Posterior vena cava (tissue), 2 donors: ENCODE measurements at regions not wholly inside any gene's neighbourhood (a gene's known extent, or its start where the extent isn't known, plus 50 kb on each side); places are given as distances from the start of the nearest gene placed in this dataset.

Source experiments
- DNase-seq: peaks from one replicate; pipeline ENCODE4 v3.0.0-alpha.2; 2020; ENCODE audit warnings: low spot score
- intact Hi-C, 2 donors: fragments of 100-400 bp; cut with DNase I; formaldehyde crosslinking; loops; one replicate each; pipeline versions ENCODE4 v1.14.1 to v1.14.2; 2022 to 2023
- donor health status: DM: yes; HTN: yes; CAD: no.
- donor health status: DM: yes; HTN: yes; CAD: no.

DNA sequence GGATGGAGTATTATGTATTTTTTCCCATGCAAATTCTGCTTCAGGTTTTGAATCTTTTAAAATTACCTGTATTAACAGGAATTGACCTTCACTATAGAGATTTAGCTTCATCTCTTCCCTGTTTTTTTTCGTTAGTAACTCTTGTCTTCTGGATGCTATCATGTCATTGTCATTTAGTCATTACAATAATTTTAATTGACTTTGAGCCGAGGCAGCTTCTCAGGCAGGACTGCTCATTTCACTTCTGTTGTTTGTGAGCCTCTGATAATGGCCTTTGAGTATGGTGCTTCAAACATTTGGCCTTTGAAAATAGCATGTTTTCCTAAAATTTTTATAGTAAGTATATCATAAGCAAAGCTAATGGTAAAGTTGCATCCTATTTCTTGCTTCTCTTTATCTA, 375.1 kb upstream of the MMS22L start:
- DNase-seq = no peak
- intact Hi-C loops = no loop called here

GRCh38 chr6:97663252-97663651, 380.2 kb upstream of the MMS22L start:
- intact Hi-C loops = no loop called here
- DNase-seq = no peak

- no peak for DNase-seq
- intact Hi-C loops = no loop called here
Observed at GRCh38 chr6:97665446-97665845, 382.4 kb upstream of the MMS22L start.

- no peak for DNase-seq
- intact Hi-C loops = no loop called here
Observed at GRCh38 chr6:97666889-97667288, 383.9 kb upstream of the MMS22L start.

- DNase-seq = no peak
- intact Hi-C loops = no loop called here
Observed at GRCh38 chr6:97668716-97669115, 385.7 kb upstream of the MMS22L start.

DNA sequence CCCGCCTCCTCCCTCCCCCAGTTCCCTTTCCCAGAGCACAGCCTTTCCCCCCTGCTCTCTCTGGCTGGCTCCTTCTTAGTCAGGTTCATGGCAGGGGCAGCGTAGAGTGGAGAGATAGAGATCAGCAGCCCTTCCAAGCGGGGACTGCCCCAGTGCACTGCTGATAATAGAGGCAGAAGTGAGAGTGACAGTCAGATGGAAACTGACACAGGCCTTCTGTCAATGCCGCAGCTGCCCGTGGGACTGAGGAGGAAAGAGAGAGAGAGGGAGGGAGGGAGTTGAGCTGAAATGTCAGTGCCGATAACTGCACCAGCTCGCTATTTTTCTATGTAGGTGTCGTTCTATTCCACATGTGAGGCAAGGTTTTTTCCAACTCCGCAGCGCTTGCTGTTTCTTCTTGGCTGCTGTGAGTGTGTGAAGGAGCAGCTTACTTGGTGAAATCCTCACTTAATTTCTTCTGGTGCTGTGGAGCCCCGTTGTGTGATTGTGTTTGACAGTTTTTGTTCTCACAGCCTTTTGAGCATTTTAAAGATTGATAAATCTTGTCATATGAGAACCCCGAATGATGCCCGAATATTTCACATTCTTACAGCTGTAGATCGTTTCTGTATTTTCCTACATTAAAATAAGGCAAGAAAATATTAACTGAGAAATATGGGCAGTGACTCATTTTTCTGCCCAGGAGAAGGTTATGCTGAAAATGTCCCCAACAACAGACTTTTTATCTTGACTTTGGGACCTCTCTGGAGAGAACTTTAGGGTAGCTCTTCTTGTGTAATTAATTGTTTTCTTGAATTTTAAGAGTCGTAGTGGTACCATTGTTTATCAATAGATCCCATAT, 386.4 kb upstream of the MMS22L start:
- intact Hi-C loops = no loop called here
- DNase-seq = no peak

GRCh38 chr6:97674802-97675201, 391.8 kb upstream of the MMS22L start:
- intact Hi-C loops = no loop called here
- DNase-seq = no peak

- DNase-seq = no peak
Observed at GRCh38 chr6:97677626-97678025, 394.6 kb upstream of the MMS22L start.

DNA sequence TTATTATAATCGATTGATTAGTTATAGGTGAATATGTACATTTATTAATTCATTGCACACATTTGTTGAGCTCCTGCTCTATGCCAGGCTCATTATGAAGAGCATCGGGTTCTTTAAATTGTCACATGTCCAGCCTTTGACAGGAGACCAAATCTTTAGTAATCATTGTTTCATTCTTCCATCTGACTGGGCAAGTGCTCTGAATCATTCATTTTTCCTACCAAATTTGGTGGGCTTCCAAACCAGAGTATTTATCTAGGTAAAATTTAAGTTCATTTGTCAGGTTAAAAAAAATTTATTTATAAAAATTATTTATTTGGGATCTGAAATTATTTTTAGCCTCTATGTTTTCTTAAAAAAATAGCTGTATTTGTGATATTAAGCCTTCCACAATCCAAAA, 404.9 kb upstream of the MMS22L start:
- intact Hi-C loops = no loop called here
- no peak for DNase-seq

More at GRCh38 chr6:97677626-97678025, 394.6 kb upstream of the MMS22L start:
- intact Hi-C loops = no loop called here

DNA sequence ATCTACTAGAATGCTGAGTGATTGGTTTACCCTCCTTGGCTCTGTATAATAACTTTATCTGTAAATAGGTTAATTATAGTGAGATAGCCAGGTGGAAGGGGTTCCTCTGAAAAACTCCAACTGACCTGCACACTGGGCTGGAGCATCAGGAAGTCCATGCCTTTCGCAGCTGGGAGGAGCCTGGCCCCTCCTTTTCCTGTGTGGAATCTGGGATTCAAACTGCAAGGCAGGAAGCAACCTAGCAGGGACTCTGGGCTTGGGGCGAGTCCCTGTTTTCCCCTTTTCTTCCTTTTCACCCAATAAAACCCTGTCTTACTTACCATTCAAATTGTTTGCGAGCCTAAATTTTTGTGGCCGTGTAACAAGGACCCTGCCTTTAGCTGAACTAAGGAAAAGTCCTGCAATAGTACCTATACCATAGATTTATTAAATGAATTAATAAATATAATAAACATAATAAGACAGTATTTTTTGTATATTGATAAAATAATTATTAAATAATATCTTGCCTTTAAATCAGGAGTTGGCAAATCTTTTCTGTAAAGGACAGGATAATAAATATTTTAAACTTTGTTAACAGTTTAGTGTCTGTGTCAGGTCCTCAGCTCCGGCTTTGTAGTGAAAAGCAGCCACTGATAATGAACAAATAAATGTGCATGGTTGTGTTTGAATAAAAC, 406.2 kb upstream of the MMS22L start:
- no peak for DNase-seq
- intact Hi-C loops = no loop called here

- intact Hi-C loops = no loop called here
Observed at GRCh38 chr6:97697456-97697855, 414.4 kb upstream of the MMS22L start.

GRCh38 chr6:97701801-97702200, 418.8 kb upstream of the MMS22L start:
- intact Hi-C loops = no loop called here
- no peak for DNase-seq

More at GRCh38 chr6:97697456-97697855, 414.4 kb upstream of the MMS22L start:
- no peak for DNase-seq

DNA sequence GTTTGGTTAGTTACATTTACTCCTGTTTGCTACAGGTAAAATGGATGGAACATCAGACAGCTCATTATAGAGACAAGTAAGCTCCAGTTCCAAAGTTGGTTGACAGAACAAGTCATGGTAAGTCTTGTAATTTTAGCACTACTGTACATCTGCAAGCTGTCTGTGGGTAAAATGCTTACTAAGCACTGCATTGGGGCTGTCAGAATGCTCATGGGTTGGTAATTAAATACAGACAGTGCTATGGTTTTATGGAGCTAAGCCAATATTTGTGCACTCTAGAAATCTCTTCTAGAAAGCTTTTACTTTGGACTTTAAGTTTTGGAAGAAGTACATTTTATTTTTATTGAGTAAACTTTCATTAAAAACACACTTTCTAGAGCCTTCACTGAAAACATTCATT, 419.2 kb upstream of the MMS22L start:
- DNase-seq = no peak
- intact Hi-C loops = no loop called here

- intact Hi-C loops = no loop called here
- no peak for DNase-seq
Observed at GRCh38 chr6:97703661-97704060, 420.6 kb upstream of the MMS22L start.

DNA sequence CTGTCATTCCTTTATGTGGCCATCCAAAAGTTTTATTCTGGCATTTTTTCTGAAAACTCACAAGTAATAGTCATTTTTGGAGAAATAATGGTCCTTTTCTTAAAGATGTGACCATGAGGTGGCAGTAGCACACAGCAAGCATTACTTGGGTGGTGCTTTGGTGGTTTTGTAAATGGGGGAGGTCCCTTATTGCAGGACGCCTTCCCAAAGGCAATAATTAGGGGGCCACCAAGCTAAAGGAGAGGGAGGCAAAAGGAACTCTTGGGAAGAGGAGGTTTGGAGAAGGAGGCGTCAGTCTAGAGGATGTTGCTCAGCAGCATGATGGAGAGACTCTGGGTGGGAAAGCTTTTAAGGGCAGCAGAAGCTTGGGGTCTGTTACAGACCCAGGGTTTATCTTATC, 422.6 kb upstream of the MMS22L start:
- no peak for DNase-seq
- intact Hi-C loops = no loop called here

DNA sequence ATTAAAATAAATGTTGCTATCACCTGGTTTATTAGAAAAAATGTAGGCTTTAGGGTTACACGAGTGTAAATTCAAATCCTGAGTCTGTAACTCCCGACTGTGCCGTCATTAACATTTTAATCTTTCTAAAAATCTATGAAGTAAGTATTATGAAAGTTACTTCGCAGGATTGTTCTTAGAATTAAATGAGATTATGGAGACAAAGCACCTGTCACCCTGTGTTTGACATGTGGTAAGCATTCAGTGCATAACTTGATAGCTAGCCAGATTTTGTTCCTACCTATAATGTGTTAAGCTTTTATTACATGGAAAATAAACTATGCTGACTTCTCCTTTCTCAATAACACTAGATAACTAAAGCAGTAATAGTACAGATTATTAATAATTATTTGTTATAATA, 429.7 kb upstream of the MMS22L start:
- no peak for DNase-seq
- intact Hi-C loops = no loop called here

GRCh38 chr6:97714772-97715171, 431.8 kb upstream of the MMS22L start:
- no peak for DNase-seq
- intact Hi-C loops = no loop called here

- no peak for DNase-seq
- intact Hi-C loops = no loop called here
Observed at GRCh38 chr6:97717086-97717485, 434.1 kb upstream of the MMS22L start.

DNA sequence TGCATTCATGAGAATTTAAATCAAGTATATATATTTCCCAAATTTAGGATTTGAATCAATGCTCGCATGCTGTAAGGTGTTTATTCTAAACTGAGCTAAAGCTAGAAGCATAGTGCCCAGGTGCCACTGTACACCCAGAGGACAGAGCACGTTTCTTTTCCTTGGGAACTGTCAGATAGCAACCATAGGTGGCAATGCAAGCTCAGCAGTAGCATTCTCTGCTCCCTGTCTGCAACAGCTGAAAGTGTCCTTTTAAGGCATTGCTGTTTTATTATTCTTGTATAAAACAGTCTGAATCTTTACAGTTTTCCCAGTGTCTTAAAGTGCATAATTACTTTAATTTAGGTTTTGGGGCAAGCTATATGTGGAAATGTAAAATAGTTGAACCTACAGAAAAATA, 443.4 kb upstream of the MMS22L start:
- no peak for DNase-seq
- intact Hi-C loops = no loop called here

DNA sequence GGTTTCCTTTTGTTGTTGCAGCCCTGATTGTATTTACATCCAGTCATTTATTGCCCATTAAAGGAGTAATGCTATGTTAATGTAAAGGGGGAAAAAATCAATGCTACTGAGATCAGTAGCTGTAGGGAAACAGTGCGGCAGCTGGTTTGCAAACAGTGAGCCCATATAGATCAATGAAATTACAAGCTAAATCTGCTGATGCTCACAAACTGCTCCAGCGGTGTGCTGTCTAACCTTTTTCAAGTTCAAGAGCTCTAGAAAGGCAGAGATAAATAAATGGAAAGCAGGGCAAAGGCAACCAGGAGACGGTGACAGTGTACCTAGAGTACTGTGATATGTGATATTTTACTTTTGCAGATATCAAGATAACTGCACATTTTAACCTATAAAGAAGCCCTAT, 449.0 kb upstream of the MMS22L start:
- no peak for DNase-seq
- intact Hi-C loops = no loop called here

GRCh38 chr6:97757575-97757974, 474.6 kb upstream of the MMS22L start:
- intact Hi-C loops = no loop called here
- no peak for DNase-seq
